Fibroblast of lung (primary cell): ENCODE measurements at regions not wholly inside any gene's neighbourhood (a gene's known extent, or its start where the extent isn't known, plus 50 kb on each side); places are given as distances from the start of the nearest gene placed in this dataset.

Experiments
- DNase-seq, 2 donors: peaks; one replicate each; pipeline versions ENCODE4 v3.0.0 to v3.0.0-alpha.2; 2010; ENCODE audit warnings: low read depth in 2 of 2
- H2AFZ ChIP-seq: 2 replicates; pipeline ENCODE4 v1.5.1; 2012; ENCODE audit warnings: low read length, control low read depth, inconsistent platforms
- H3K27ac ChIP-seq: 2 replicates; pipeline ENCODE4 v1.5.1; 2011; ENCODE audit warnings: low read length, control low read depth; ENCODE audit not compliant: insufficient read depth
- H3K27me3 ChIP-seq: 2 replicates; pipeline ENCODE4 v1.5.1; 2011; ENCODE audit warnings: mild to moderate bottlenecking, low read length; ENCODE audit not compliant: control insufficient read depth, insufficient read depth
- H3K36me3 ChIP-seq: 2 replicates; pipeline ENCODE4 v1.5.1; 2011; ENCODE audit warnings: low read length; ENCODE audit not compliant: control insufficient read depth, insufficient read depth
- H3K4me1 ChIP-seq: 2 replicates; pipeline ENCODE4 v1.5.1; 2011; ENCODE audit warnings: low read length; ENCODE audit not compliant: control insufficient read depth, insufficient read depth; ENCODE audit errors: extremely low read depth
- H3K4me2 ChIP-seq: 2 replicates; pipeline ENCODE4 v1.5.1; 2011; ENCODE audit warnings: low read length, control low read depth; ENCODE audit not compliant: insufficient read depth; ENCODE audit errors: extremely low read depth
- H3K4me3 ChIP-seq, 4 experiments: fragments of 200-600 bp in 1 of 4; sonication (generic) in 1 of 4; replicated peaks in 1 of 4; 2 replicates each; pipeline ENCODE4 v1.5.1; 2011 to 2016; ENCODE audit warnings: low read length in 4 of 4, low read depth in 3 of 4, mild to moderate bottlenecking in 3 of 4, control low read depth in 2 of 4, inconsistent platforms in 1 of 4, mixed read lengths in 1 of 4; ENCODE audit not compliant: insufficient read depth in 1 of 4; ENCODE audit errors: control extremely low read depth in 1 of 4
- H3K79me2 ChIP-seq: 2 replicates; pipeline ENCODE4 v1.5.1; 2012; ENCODE audit warnings: mild to moderate bottlenecking, low read length, inconsistent platforms; ENCODE audit not compliant: control insufficient read depth, insufficient read depth
- H3K9ac ChIP-seq: 2 replicates; pipeline ENCODE4 v1.5.1; 2011; ENCODE audit warnings: mild to moderate bottlenecking, low read length, control low read depth; ENCODE audit not compliant: insufficient read depth
- H3K9me3 ChIP-seq: 2 replicates; pipeline ENCODE4 v1.5.1; 2012; ENCODE audit warnings: low read depth, low read length; ENCODE audit not compliant: control insufficient read depth, insufficient read depth
- H4K20me1 ChIP-seq: 2 replicates; pipeline ENCODE4 v1.5.1; 2011; ENCODE audit warnings: low read length; ENCODE audit not compliant: control insufficient read depth, insufficient read depth; ENCODE audit errors: extremely low read depth
- EZH2 ChIP-seq: IDR thresholded peaks from 2 replicates; pipeline ENCODE4 v1.5.1; 2012; ENCODE audit warnings: low read length, control low read depth, mild to moderate bottlenecking; ENCODE audit errors: missing control alignments
- TF ChIP-seq, protein P1 (sequence below), 2 donors: IDR thresholded peaks in 1 of 2; conservative IDR thresholded peaks in 1 of 2; 1 replicate in 1 of 2; 2 replicates in 1 of 2; pipeline ENCODE4 v1.5.1; 2011 to 2012; ENCODE audit warnings: low read length in 2 of 2, control low read depth in 1 of 2, inconsistent platforms in 1 of 2, low read depth in 1 of 2, mild to moderate bottlenecking in 1 of 2

- no peak for DNase-seq
- no peak overlapping the region for H3K4me2 ChIP-seq
- no peak overlapping the region for H3K9ac ChIP-seq
- H2AFZ ChIP-seq: no peak overlapping the region
- no peak overlapping the region for H3K4me3 ChIP-seq
- H3K27ac ChIP-seq: no peak overlapping the region
- no peaks in the 10 kb centered on the region for H3K4me1 ChIP-seq
- no peaks in the 10 kb centered on the region for H3K36me3 ChIP-seq
- H4K20me1 ChIP-seq: no peaks in the 10 kb centered on the region
- H3K9me3 ChIP-seq: no peaks in the 10 kb centered on the region
- H3K27me3 ChIP-seq: no peaks in the 10 kb centered on the region
- no peaks in the 10 kb centered on the region for H3K79me2 ChIP-seq
- TF ChIP-seq, protein P1, sequence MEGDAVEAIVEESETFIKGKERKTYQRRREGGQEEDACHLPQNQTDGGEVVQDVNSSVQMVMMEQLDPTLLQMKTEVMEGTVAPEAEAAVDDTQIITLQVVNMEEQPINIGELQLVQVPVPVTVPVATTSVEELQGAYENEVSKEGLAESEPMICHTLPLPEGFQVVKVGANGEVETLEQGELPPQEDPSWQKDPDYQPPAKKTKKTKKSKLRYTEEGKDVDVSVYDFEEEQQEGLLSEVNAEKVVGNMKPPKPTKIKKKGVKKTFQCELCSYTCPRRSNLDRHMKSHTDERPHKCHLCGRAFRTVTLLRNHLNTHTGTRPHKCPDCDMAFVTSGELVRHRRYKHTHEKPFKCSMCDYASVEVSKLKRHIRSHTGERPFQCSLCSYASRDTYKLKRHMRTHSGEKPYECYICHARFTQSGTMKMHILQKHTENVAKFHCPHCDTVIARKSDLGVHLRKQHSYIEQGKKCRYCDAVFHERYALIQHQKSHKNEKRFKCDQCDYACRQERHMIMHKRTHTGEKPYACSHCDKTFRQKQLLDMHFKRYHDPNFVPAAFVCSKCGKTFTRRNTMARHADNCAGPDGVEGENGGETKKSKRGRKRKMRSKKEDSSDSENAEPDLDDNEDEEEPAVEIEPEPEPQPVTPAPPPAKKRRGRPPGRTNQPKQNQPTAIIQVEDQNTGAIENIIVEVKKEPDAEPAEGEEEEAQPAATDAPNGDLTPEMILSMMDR (conservative IDR thresholded peaks at IDR 0.05 in 1 of 2, IDR thresholded peaks at IDR 0.05 in 1 of 2; ENCODE audit: low read depth in 1 of 2, low read length in 2 of 2): no peak
- no peak for TF ChIP-seq EZH2
These were observed 394.8 kb downstream of the KLF12 start for GRCh38 chr13:73739394-73739793.

- no peak for TF ChIP-seq EZH2
- TF ChIP-seq, protein P1 (conservative IDR thresholded peaks at IDR 0.05 in 1 of 2, IDR thresholded peaks at IDR 0.05 in 1 of 2; ENCODE audit: low read depth in 1 of 2, low read length in 2 of 2): no peak
- H3K4me1 ChIP-seq: no peaks in the 10 kb centered on the region
- H3K9me3 ChIP-seq: no peaks in the 10 kb centered on the region
- H3K79me2 ChIP-seq: no peaks in the 10 kb centered on the region
- H3K9ac ChIP-seq: no peak overlapping the region
- H2AFZ ChIP-seq: no peak overlapping the region
- no peak overlapping the region for H3K4me2 ChIP-seq
- peak in 1 of 2 donors; percentile 25 for DNase-seq
- H4K20me1 ChIP-seq: no peaks in the 10 kb centered on the region
- no peak overlapping the region for H3K27ac ChIP-seq
- H3K27me3 ChIP-seq: no peaks in the 10 kb centered on the region
- H3K4me3 ChIP-seq: no peak overlapping the region
- no peaks in the 10 kb centered on the region for H3K36me3 ChIP-seq
These were observed 395.6 kb downstream of the KLF12 start for GRCh38 chr13:73738626-73739025.

GRCh38 chr13:73737214-73737613, 397.0 kb downstream of the KLF12 start:
- no peak overlapping the region for H3K4me2 ChIP-seq
- no peak overlapping the region for H3K4me3 ChIP-seq
- no peak overlapping the region for H3K27ac ChIP-seq
- H2AFZ ChIP-seq: no peak overlapping the region
- no peaks in the 10 kb centered on the region for H4K20me1 ChIP-seq
- H3K36me3 ChIP-seq: no peaks in the 10 kb centered on the region
- H3K9me3 ChIP-seq: no peaks in the 10 kb centered on the region
- TF ChIP-seq EZH2: no peak
- TF ChIP-seq, protein P1 (conservative IDR thresholded peaks at IDR 0.05 in 1 of 2, IDR thresholded peaks at IDR 0.05 in 1 of 2; ENCODE audit: low read depth in 1 of 2, low read length in 2 of 2): no peak
- H3K9ac ChIP-seq: no peak overlapping the region
- no peak for DNase-seq
- no peaks in the 10 kb centered on the region for H3K79me2 ChIP-seq
- no peaks in the 10 kb centered on the region for H3K4me1 ChIP-seq
- no peaks in the 10 kb centered on the region for H3K27me3 ChIP-seq
